GM12875 (cell line): ENCODE measurements at regions not wholly inside any gene's neighbourhood (a gene's known extent, or its start where the extent isn't known, plus 50 kb on each side); places are given as distances from the start of the nearest gene placed in this dataset.

ENCODE experiments used
- H3K4me3 ChIP-seq: one replicate; pipeline ENCODE4 v1.5.1; 2011; ENCODE audit warnings: low read depth, low read length, control low read depth
- TF ChIP-seq, protein P1 (sequence below): IDR thresholded peaks from 2 replicates; pipeline ENCODE4 v1.5.1; 2011; ENCODE audit warnings: low read depth, mild to moderate bottlenecking, control low read depth, inconsistent platforms, low read length, moderate library complexity, borderline replicate concordance; ENCODE audit not compliant: insufficient read depth

DNA sequence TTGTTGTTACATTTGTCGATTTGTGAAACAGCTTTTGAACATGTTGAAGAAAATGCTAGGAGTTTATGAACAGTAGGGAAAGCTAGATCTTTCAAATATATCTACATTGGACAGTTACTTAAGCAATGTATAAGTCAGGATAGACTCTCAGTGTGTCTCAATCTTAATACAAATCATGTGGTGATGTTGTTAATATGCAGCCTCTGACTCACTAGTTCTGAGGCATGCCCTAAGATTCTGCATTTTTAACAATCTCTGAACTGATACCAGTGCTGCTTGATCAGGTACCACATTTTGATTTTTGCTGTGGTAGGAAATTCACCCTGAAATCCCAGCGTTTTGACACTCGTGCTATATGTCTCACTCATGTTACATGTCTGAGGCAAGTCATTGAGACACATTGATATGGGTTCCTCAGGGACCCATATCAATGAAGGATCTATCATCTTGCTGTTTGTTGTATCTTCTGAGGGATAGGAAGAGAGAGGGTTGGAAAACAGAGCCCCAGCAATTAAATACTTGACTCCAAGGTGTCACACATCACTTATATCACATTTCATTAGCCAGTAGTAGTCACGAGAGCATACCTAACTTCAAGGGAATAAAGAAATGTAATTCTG is 597.9 kb downstream of the TAFA4 start:
- TF ChIP-seq, protein P1, sequence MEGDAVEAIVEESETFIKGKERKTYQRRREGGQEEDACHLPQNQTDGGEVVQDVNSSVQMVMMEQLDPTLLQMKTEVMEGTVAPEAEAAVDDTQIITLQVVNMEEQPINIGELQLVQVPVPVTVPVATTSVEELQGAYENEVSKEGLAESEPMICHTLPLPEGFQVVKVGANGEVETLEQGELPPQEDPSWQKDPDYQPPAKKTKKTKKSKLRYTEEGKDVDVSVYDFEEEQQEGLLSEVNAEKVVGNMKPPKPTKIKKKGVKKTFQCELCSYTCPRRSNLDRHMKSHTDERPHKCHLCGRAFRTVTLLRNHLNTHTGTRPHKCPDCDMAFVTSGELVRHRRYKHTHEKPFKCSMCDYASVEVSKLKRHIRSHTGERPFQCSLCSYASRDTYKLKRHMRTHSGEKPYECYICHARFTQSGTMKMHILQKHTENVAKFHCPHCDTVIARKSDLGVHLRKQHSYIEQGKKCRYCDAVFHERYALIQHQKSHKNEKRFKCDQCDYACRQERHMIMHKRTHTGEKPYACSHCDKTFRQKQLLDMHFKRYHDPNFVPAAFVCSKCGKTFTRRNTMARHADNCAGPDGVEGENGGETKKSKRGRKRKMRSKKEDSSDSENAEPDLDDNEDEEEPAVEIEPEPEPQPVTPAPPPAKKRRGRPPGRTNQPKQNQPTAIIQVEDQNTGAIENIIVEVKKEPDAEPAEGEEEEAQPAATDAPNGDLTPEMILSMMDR, result no peak

DNA sequence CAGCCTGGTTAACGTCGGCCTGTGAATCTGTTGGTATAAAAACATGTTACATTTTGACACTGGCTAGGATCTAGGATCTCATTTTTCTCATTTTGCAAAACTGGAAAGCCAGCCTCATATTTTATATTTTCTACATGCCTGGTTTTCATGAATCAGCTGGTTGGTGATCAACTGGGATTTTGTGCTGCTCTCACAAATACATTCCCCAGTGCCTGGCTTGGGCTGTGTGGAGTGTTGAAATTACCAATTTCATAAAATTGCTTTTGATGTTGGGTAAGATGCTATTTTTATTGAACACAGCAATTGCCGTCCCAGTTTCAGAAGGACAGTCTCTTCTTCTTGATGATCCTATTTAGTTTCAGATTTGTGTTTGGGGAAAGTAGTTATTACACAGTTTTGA is 604.3 kb downstream of the TAFA4 start:
- no peak overlapping the region for H3K4me3 ChIP-seq
- TF ChIP-seq, protein P1, result no peak

More for the DNA sequence above, 597.9 kb downstream of the TAFA4 start:
- no peak overlapping the region for H3K4me3 ChIP-seq

DNA sequence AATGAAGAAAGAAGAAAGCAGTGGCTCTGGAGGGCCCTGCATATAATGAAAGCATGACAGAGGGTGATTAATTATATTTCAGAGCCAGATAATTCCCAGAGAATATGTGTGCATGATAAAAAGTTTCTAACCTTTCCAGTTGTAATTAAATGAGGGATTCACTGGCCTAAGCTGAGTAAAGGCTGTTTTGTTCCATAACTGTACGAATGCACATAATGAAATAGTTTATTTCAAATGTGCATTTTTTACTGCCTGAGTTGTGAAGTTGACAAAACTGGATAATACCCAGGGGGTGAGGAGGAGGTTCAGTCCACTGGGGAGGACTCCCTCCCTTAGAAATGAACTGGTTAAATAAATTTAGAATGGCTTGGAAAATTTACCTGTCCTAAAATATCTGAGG is 616.4 kb downstream of the TAFA4 start:
- H3K4me3 ChIP-seq, result no peak overlapping the region
- TF ChIP-seq, protein P1, result no peak

DNA sequence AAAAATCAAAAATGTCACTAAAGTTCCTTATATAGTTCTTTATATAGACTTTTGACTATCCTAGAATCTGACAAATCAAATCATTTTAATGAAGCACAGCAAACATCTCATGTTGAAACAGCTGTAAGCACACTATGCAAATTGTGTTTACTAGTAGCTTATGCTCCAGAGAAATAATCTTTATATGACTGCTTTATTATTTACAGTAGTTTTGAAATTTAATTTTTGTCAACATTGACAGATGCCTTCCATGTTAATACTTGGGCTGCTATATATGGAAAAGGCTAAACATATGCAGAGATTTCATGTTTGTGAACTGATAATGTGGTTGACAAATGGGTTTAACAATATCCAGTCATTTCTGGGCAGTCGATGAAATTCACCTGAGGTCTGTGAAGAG is 616.8 kb downstream of the TAFA4 start:
- H3K4me3 ChIP-seq, result no peak overlapping the region
- TF ChIP-seq, protein P1, result no peak

DNA sequence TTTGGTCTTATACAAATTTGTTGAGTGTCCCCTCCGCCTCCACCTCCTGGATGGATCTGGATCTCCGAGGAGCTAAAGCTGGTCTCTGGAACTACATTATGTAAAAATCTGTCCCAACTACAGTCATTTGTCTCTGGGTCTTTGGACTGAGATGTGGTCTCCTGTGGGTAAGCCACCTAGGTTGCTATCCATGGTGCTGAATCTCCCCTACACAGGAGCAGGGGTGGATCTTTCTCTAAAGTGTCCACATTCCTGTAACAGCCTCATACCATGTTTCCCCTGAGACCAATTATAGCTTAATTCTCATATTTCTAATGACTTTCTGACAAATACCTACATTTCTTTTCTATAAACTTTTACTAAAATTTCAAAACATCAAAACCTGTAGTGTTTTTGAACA is 625.8 kb downstream of the TAFA4 start:
- no peak overlapping the region for H3K4me3 ChIP-seq
- TF ChIP-seq, protein P1, result no peak

DNA sequence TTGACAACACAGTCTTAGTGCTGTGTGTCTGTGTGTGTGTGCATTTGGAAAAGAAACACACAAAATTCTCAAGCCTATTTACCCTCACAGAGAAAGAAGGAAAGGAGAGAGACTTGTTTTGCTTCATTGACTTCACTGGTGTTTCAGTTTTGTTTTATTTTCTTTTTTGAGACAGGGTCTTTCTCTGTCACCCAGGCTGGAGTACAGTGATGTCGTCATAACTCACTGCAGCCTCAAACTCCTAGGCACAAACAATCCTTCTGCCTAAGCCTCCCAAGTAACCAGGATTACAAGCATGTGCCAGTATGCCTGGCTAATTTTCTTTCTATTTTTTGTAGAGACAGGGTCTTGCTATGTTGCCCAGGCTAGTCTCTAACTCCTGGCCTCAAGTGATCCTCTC is 636.9 kb downstream of the TAFA4 start:
- no peak overlapping the region for H3K4me3 ChIP-seq
- TF ChIP-seq, protein P1, result no peak

DNA sequence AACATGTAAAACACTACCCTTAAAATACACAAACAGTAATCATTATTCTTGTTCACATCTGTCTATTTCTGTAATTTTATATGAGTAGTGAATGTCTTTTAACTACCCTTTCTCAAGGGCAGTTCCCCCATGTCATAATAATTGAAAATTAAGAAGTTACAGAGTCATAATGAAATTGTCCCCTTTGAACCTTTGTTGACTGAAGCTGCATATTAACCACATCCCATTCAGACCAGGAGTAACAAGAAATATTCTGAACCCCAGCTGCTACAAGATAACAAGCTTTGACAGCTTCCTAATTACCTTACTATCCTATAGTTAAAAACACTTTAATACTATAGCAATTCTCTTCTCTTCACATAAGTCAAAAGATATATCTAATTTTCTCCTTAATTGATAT is 635.9 kb upstream of the SUCLG2 start:
- no peak overlapping the region for H3K4me3 ChIP-seq
- TF ChIP-seq, protein P1, result no peak
